GM23248 (cell line): ENCODE measurements at regions not wholly inside any gene's neighbourhood (a gene's known extent, or its start where the extent isn't known, plus 50 kb on each side); places are given as distances from the start of the nearest gene placed in this dataset.

Source experiments
- EZH2 ChIP-seq: fragments of 200-600 bp; sonication (generic); IDR thresholded peaks from 2 replicates; pipeline ENCODE4 v1.6.1; 2018; ENCODE audit warnings: antibody characterized with exemption, mild to moderate bottlenecking; ENCODE audit not compliant: insufficient read depth, poor library complexity, severe bottlenecking
- EZH2phosphoT487 ChIP-seq: fragments of 200-600 bp; sonication (generic); IDR thresholded peaks from 2 replicates; pipeline ENCODE4 v1.6.1; 2018; ENCODE audit warnings: antibody characterized with exemption, moderate library complexity, mild to moderate bottlenecking, low read depth; ENCODE audit not compliant: insufficient read depth

DNA sequence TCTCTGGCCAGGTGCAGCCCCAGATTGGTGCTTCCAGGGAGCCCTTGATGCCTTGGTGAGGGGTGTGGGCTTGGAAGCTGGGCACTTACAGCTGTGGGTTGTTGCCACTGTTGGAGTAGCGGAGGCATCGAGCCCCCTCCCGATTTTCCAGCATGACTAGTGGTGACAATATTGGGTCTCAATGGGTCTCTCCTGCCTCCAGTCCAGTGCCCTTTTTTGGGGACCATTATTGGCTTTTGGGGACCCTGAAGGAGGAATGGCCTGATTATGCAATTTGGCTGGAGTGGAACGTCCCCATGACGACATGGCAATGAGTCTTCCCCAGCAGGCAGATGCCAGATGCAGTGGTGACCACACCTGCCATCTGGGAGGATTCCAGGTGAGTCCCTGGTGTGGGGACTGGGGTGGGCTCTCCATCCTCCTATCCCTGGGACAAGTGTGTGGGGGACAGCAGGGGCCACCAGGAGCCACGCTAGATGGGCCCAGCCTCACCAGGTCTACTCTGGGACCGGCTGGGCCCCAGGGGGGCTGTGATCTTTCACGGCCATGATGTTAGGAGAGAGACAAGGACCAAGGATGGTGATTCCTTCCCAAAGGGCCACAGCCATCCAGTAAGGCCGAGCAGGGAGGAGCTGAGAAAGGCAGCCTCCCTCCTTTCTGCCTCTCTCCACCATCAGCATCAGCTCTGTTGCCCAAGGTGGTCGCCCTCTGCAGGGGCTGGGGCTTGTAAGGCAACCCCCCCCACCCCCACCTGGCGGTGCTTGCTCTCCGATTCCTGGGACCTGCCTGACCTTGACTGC, 196.8 kb downstream of the GOLGA6L6 start:
- no peak for TF ChIP-seq EZH2phosphoT487
- TF ChIP-seq EZH2: no peak
